Rectal smooth muscle tissue (tissue), 1 donor: ENCODE measurements at regions not wholly inside any gene's neighbourhood (a gene's known extent, or its start where the extent isn't known, plus 50 kb on each side); places are given as distances from the start of the nearest gene placed in this dataset.
A peak's percentile ranks its signal among the peaks of the same experiment; 100 is the strongest.
"Not testable (repeated sequence)": the region's sequence is repeated elsewhere in the genome, so short reads cannot be mapped to it uniquely, and the experiment has no call there.

Experiments used
- H3K27ac ChIP-seq: one replicate; pipeline ENCODE4 v1.7.0; 2013; ENCODE audit warnings: low read depth, low read length, inconsistent platforms
- H3K27me3 ChIP-seq: one replicate; pipeline ENCODE4 v1.7.0; 2013; ENCODE audit warnings: low read length; ENCODE audit not compliant: control insufficient read depth, insufficient read depth
- H3K36me3 ChIP-seq: one replicate; pipeline ENCODE4 v1.7.0; 2013; ENCODE audit warnings: low read length; ENCODE audit not compliant: control insufficient read depth, insufficient read depth
- H3K4me1 ChIP-seq: one replicate; pipeline ENCODE4 v1.7.0; 2013; ENCODE audit warnings: low read length; ENCODE audit not compliant: control insufficient read depth, insufficient read depth
- H3K4me3 ChIP-seq: one replicate; pipeline ENCODE4 v1.7.0; 2013; ENCODE audit warnings: low read length
- H3K9ac ChIP-seq: one replicate; pipeline ENCODE4 v1.7.0; 2013; ENCODE audit warnings: low read length

- H3K4me1 ChIP-seq: no peaks in the 10 kb centered on the region
- H3K9ac ChIP-seq: no peak overlapping the region
- no peaks in the 10 kb centered on the region for H3K27me3 ChIP-seq
- H3K4me3 ChIP-seq: no peak overlapping the region
- no peaks in the 10 kb centered on the region for H3K36me3 ChIP-seq
- no peak overlapping the region for H3K27ac ChIP-seq
These were observed 460.4 kb upstream of the CCDC196 start for GRCh38 chr14:66025779-66026178.

GRCh38 chr14:66031981-66032380 lies 454.2 kb upstream of the CCDC196 start:
- H3K27ac ChIP-seq, H3K9ac ChIP-seq, H3K4me1 ChIP-seq, H3K4me3 ChIP-seq, H3K36me3 ChIP-seq, H3K27me3 ChIP-seq: not testable (repeated sequence)

GRCh38 chr14:66032800-66033199 lies 453.4 kb upstream of the CCDC196 start:
- no peaks in the 10 kb centered on the region for H3K4me1 ChIP-seq
- H3K4me3 ChIP-seq: no peak overlapping the region
- H3K27me3 ChIP-seq: no peaks in the 10 kb centered on the region
- no peak overlapping the region for H3K27ac ChIP-seq
- no peak overlapping the region for H3K9ac ChIP-seq
- H3K36me3 ChIP-seq: no peaks in the 10 kb centered on the region

GRCh38 chr14:66036547-66036946 lies 449.6 kb upstream of the CCDC196 start:
- H3K36me3 ChIP-seq: no peaks in the 10 kb centered on the region
- H3K9ac ChIP-seq: no peak overlapping the region
- H3K4me1 ChIP-seq: no peaks in the 10 kb centered on the region
- no peak overlapping the region for H3K27ac ChIP-seq
- no peaks in the 10 kb centered on the region for H3K27me3 ChIP-seq
- no peak overlapping the region for H3K4me3 ChIP-seq

- Histone ChIP-seq H3K27me3 (no peaks in the 10 kb centered on the region), H3K27ac (peak overlapping the region; percentile 21), H3K4me3 (no peak overlapping the region), H3K36me3 (no peaks in the 10 kb centered on the region), H3K4me1 (no peaks in the 10 kb centered on the region), H3K9ac (no peak overlapping the region)
These were observed 448.8 kb upstream of the CCDC196 start for GRCh38 chr14:66037361-66037760.

GRCh38 chr14:66038212-66038611 lies 448.0 kb upstream of the CCDC196 start:
- no peaks in the 10 kb centered on the region for H3K36me3 ChIP-seq
- H3K27ac ChIP-seq: peak overlapping the region; percentile 33
- H3K27me3 ChIP-seq: no peaks in the 10 kb centered on the region
- no peak overlapping the region for H3K9ac ChIP-seq
- H3K4me3 ChIP-seq: no peak overlapping the region
- no peaks in the 10 kb centered on the region for H3K4me1 ChIP-seq

GRCh38 chr14:66038618-66039017 lies 447.6 kb upstream of the CCDC196 start:
- no peaks in the 10 kb centered on the region for H3K36me3 ChIP-seq
- H3K27ac ChIP-seq: no peak overlapping the region
- H3K4me1 ChIP-seq: no peaks in the 10 kb centered on the region
- no peaks in the 10 kb centered on the region for H3K27me3 ChIP-seq
- H3K4me3 ChIP-seq: no peak overlapping the region
- no peak overlapping the region for H3K9ac ChIP-seq

- Histone ChIP-seq H3K27ac (no peak overlapping the region), H3K36me3 (no peaks in the 10 kb centered on the region)
These were observed 446.7 kb upstream of the CCDC196 start for GRCh38 chr14:66039495-66039894.

GRCh38 chr14:66041582-66041981 lies 444.6 kb upstream of the CCDC196 start:
- Histone ChIP-seq H3K9ac (no peak overlapping the region), H3K27me3 (no peaks in the 10 kb centered on the region), H3K27ac (no peak overlapping the region), H3K36me3 (no peaks in the 10 kb centered on the region), H3K4me1 (no peaks in the 10 kb centered on the region), H3K4me3 (no peak overlapping the region)

More at GRCh38 chr14:66039495-66039894, 446.7 kb upstream of the CCDC196 start:
- H3K9ac ChIP-seq: no peak overlapping the region
- H3K4me1 ChIP-seq: no peaks in the 10 kb centered on the region
- H3K27me3 ChIP-seq: no peaks in the 10 kb centered on the region
- no peak overlapping the region for H3K4me3 ChIP-seq

- Histone ChIP-seq H3K4me3 (no peak overlapping the region), H3K4me1 (no peaks in the 10 kb centered on the region), H3K9ac (no peak overlapping the region), H3K36me3 (no peaks in the 10 kb centered on the region), H3K27me3 (no peaks in the 10 kb centered on the region), H3K27ac (no peak overlapping the region)
These were observed 442.2 kb upstream of the CCDC196 start for GRCh38 chr14:66043921-66044320.

GRCh38 chr14:66045572-66046021 lies 440.6 kb upstream of the CCDC196 start:
- Histone ChIP-seq H3K27me3 (no peaks in the 10 kb centered on the region), H3K4me1 (no peaks in the 10 kb centered on the region), H3K4me3 (no peak overlapping the region), H3K27ac (no peak overlapping the region), H3K9ac (no peak overlapping the region), H3K36me3 (no peaks in the 10 kb centered on the region)

- no peak overlapping the region for H3K9ac ChIP-seq
- no peaks in the 10 kb centered on the region for H3K4me1 ChIP-seq
- H3K4me3 ChIP-seq: no peak overlapping the region
- no peaks in the 10 kb centered on the region for H3K27me3 ChIP-seq
- no peaks in the 10 kb centered on the region for H3K36me3 ChIP-seq
- H3K27ac ChIP-seq: no peak overlapping the region
These were observed 440.1 kb upstream of the CCDC196 start for GRCh38 chr14:66046035-66046434.

- H3K36me3 ChIP-seq: no peaks in the 10 kb centered on the region
- no peaks in the 10 kb centered on the region for H3K27me3 ChIP-seq
- H3K4me1 ChIP-seq: no peaks in the 10 kb centered on the region
- no peak overlapping the region for H3K4me3 ChIP-seq
- H3K27ac ChIP-seq: no peak overlapping the region
- no peak overlapping the region for H3K9ac ChIP-seq
These were observed 439.6 kb upstream of the CCDC196 start for GRCh38 chr14:66046591-66046990.
